Fibroblast of skin of abdomen (primary cell): ENCODE measurements at regions not wholly inside any gene's neighbourhood (a gene's known extent, or its start where the extent isn't known, plus 50 kb on each side); places are given as distances from the start of the nearest gene placed in this dataset.
A peak's percentile ranks its signal among the peaks of the same experiment; 100 is the strongest.

Experiments
- DNase-seq: peaks from one replicate; pipeline ENCODE4 v3.0.0-alpha.2; 2013

- DNase-seq, result no peak
Observed at GRCh38 chr15:31901501-31901900, 128.8 kb upstream of the CHRNA7 start.

- no peak for DNase-seq
Observed at GRCh38 chr15:31905054-31905453, 125.3 kb upstream of the CHRNA7 start.

DNA sequence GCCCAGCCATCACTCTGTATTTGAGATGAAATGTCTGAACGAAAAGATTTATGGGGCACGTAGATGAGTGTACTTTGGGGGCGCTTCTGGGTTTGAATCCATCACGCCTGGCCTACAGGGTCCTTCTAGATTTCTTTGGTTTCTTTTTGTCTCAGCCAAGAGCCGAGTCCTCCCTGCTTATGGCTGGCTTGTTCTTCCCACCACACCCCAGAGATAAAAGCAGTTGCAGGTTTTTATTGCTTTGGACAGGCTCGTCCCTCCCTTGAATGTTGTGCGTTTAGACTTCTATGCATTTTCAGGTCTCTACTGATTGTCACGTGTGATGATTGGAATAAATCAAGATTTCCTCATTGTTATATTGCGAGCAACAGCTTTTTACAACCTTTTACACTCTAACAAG is 104.8 kb upstream of the CHRNA7 start:
- DNase-seq, result no peak

DNA sequence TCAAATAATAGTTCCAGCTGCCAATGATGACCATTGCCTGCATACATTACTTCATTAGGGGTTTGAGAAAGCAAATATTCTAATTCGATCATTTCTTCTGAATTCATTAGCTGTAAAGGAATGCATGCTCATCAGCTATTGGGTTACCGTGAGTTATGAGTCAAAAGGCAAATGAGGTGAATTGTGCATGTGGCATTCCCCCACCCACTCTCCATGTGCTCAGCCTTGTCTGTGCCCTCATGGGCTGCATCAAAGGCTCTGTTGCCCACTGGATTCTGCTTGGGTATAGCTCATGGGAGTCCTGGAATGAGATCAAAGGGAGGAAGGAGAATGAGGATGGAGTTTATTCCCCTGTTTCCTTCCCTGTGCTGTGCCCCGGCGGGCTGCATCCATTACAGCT is 99.3 kb upstream of the CHRNA7 start:
- peak; percentile 55 for DNase-seq

- DNase-seq, result peak; percentile 94
Observed at GRCh38 chr15:31932576-31932975, 97.7 kb upstream of the CHRNA7 start.

DNA sequence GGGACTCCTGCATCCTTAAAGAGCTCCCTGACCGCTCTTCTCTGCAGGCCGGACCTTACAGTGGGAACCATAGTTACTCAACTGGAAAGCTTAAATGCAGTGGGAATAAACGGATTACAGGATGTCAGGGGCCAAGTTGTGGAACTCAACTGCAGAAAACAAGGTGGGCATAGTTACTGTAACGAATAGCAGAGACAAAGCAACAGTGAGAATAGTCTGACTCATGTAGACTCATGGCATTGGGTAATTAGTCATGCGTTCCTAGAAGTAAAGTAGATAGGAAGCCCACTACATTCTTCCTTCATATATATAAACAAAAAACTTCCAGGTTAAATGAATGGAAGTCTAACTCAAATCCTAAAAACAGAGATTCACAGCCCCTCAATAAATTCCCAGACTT is 95.5 kb upstream of the CHRNA7 start:
- peak; percentile 80 for DNase-seq

DNA sequence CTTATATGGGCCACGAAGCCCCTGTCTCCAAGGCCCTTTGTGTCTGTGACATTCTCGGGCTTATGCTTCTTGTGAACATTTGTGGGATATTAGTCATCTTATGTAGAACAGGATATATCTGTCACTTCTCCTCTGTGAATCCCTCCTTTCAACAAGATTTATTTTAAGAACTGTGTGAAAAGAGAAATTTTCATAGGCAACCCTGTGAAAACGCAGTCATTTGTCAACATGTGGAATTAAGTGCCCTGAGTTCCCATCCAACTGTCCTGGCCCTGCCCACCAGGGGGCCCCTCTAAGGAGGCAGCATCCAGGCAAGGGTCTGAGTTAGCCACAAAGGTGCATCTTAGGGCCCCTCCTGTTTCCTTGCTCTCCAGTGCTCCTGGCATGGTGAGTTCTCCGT is 76.8 kb upstream of the CHRNA7 start:
- peak; percentile 59 for DNase-seq

GRCh38 chr15:31954374-31955172 is 75.7 kb upstream of the CHRNA7 start:
- no peak for DNase-seq

DNA sequence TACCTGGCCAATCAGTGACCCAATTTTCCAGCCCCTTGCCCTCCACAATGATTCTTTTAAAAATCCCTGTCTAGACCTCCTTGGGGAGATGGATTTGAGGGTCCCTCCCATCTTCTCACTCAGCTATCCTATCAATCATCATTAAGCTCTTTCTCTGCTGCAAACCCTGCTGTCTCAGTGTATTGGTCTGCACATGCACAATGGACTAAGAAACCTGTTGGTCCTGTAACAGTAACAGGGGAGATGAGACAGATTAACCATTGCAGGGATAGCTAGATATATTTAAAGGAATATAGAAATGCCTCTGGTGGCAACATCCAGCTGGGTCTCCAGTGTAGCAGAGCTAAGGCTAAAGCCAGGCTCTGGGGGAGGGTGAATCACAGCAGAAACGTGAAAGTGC is 74.6 kb upstream of the CHRNA7 start:
- DNase-seq, result no peak

DNA sequence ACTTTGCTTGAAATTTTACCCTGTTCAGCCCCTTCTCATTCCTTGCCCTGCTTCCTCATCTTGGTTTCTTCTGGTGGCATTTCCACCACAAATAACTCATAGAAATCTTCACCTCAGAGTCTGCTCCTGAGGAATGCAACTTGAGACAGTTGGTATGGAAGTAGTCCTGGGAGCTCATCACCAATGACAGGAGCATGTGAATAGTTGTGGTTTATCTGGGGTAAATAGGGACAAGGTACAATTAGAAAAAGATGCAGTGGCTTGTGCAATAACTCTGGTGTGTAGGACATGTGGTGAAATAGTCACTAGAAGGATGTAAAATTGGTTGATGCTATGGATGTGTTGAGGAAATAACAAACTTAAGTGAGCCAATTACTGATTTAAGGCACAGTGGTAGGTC is 72.7 kb upstream of the CHRNA7 start:
- DNase-seq, result peak; percentile 85

GRCh38 chr15:31964586-31965307 is 65.6 kb upstream of the CHRNA7 start:
- no peak for DNase-seq

GRCh38 chr15:31970007-31970406 is 60.3 kb upstream of the CHRNA7 start:
- no peak for DNase-seq

DNA sequence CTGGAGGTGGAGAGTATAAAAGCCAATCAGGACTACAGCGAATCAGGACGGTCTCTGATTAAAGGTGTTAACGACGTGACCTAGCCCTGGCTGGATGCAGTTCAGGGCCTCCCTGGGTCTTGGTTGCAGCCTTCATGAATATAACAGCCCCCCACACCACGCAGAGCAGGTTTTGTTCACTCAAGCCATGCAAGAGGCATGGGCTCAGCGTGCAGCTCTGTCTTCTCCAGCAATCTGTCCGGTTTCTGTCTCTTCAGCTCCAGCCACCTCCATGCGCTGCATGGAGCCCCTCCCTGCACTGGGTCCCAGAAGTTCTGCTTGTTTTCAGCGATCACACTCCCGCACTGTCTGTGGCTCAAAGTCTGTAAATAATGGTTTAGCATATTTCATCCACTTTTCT is 57.1 kb upstream of the CHRNA7 start:
- DNase-seq, result no peak

GRCh38 chr15:31974154-31974794 is 56.0 kb upstream of the CHRNA7 start:
- DNase-seq, result no peak

- DNase-seq, result peak; percentile 44
Observed at GRCh38 chr15:31974855-31975829, 55.2 kb upstream of the CHRNA7 start.

GRCh38 chr15:31975830-31976229 is 54.5 kb upstream of the CHRNA7 start:
- no peak for DNase-seq

DNA sequence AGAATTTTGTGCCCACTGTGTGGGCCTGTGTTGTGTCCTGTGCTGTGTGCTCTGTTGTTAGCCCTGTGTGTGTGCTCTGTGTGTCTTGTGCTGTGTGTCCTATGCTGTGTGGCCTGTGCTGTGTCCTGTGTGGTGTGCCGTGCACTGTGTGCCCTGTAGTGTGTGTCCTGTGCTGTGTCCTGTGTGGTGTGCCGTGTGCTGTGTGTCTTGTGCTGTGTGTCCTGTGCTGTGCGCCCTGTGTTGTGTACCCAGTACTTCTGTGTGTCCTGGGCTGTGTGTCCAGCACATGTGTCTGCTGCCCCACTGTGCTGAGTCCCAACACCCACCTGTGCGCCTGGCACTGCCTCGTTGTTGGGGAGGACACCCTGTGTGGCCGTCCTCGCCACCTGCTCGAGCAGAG is 53.2 kb upstream of the CHRNA7 start:
- DNase-seq, result no peak

- DNase-seq, result peak; percentile 28
Observed at GRCh38 chr15:31977812-31978661, 52.3 kb upstream of the CHRNA7 start.
